ENCODE measurements at regions not wholly inside any gene's neighbourhood (a gene's known extent, or its start where the extent isn't known, plus 50 kb on each side); places are given as distances from the start of the nearest gene placed in this dataset.

GRCh38 chrX:52574416-52575275 lies 57.8 kb upstream of the XAGE1B start:
- TF ChIP-seq MYC (IDR thresholded peaks at IDR 0.05; ENCODE audit: insufficient read depth, insufficient read length, insufficient replicate concordance, low read length, severe bottlenecking): no peak
- no peak for TF ChIP-seq STAT1 (conservative IDR thresholded peaks at IDR 0.05)
- TF ChIP-seq NBN (IDR thresholded peaks at IDR 0.05): no peak
- no peak for TF ChIP-seq KDM1A (IDR thresholded peaks at IDR 0.05; ENCODE audit: borderline replicate concordance)
- TF ChIP-seq MAX (IDR thresholded peaks at IDR 0.05; ENCODE audit: low read depth, low read length): no peak
- no peak for TF ChIP-seq ESRRA (IDR thresholded peaks at IDR 0.05; ENCODE audit: low read length)
- no peak for TF ChIP-seq ZSCAN29 (IDR thresholded peaks at IDR 0.05)
- peak; percentile 64 to 72 (median 70) for TF ChIP-seq CTCF (IDR thresholded peaks at IDR 0.05 in 2 of 3, conservative IDR thresholded peaks at IDR 0.05 in 1 of 3; ENCODE audit: control insufficient read depth in 2 of 3, extremely low read depth in 1 of 3, insufficient read depth in 1 of 3, low read depth in 3 of 3, low read length in 3 of 3)
- no peak for TF ChIP-seq NR2C1 (IDR thresholded peaks at IDR 0.05)
- no peak for TF ChIP-seq USF2 (IDR thresholded peaks at IDR 0.05; ENCODE audit: borderline replicate concordance, low read depth, low read length)
- no peak for TF ChIP-seq RFX5 (IDR thresholded peaks at IDR 0.05; ENCODE audit: low read depth, low read length)
